ENCODE measurements at regions not wholly inside any gene's neighbourhood (a gene's known extent, or its start where the extent isn't known, plus 50 kb on each side); places are given as distances from the start of the nearest gene placed in this dataset.

- TF ChIP-seq POLR2A (IDR thresholded peaks at IDR 0.05) (no peak), CTCF (IDR thresholded peaks at IDR 0.05) (no peak), POLR2AphosphoS5 (IDR thresholded peaks at IDR 0.05) (no peak)
Observed at GRCh38 chr20:24253321-24253720, 216.1 kb upstream of the SYNDIG1 start.

Measured in sigmoid colon (tissue), 4 donors.